ENCODE measurements at regions not wholly inside any gene's neighbourhood (a gene's known extent, or its start where the extent isn't known, plus 50 kb on each side); places are given as distances from the start of the nearest gene placed in this dataset.

DNA sequence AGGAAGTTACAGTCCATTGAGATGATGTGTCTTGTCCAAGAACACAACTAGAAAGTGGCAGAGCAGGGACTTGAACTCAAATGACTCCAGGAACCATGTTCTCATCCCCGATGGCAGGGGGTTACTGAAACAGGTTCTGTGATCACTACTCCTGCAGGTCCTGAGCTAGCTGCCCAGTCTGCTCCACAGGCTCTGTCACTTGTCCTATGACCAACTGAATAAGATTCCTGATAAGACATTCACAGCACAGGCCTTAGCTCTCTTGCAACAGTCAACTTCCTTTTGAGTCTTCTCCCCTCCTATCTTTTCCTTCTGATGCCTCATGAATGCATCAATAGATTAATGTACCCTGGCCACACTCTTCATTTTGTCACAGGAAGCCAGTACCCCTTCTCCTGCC is 109.2 kb downstream of the SH3TC2 start:
- TF ChIP-seq, protein P1, sequence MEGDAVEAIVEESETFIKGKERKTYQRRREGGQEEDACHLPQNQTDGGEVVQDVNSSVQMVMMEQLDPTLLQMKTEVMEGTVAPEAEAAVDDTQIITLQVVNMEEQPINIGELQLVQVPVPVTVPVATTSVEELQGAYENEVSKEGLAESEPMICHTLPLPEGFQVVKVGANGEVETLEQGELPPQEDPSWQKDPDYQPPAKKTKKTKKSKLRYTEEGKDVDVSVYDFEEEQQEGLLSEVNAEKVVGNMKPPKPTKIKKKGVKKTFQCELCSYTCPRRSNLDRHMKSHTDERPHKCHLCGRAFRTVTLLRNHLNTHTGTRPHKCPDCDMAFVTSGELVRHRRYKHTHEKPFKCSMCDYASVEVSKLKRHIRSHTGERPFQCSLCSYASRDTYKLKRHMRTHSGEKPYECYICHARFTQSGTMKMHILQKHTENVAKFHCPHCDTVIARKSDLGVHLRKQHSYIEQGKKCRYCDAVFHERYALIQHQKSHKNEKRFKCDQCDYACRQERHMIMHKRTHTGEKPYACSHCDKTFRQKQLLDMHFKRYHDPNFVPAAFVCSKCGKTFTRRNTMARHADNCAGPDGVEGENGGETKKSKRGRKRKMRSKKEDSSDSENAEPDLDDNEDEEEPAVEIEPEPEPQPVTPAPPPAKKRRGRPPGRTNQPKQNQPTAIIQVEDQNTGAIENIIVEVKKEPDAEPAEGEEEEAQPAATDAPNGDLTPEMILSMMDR (optimal IDR thresholded peaks at IDR 0.05 in 1 of 3, IDR thresholded peaks at IDR 0.05 in 1 of 3, conservative IDR thresholded peaks at IDR 0.05 in 1 of 3; ENCODE audit: extremely low read depth in 1 of 3, insufficient read depth in 2 of 3, low read length in 3 of 3) = no peak
- TF ChIP-seq EZH2 (IDR thresholded peaks at IDR 0.05; ENCODE audit: low read length) = no peak
